C4-2B (cell line): ENCODE measurements at regions not wholly inside any gene's neighbourhood (a gene's known extent, or its start where the extent isn't known, plus 50 kb on each side); places are given as distances from the start of the nearest gene placed in this dataset.

Experiments
- ZFX ChIP-seq: fragments of 450-650 bp; IDR thresholded peaks from 2 replicates; pipeline ENCODE4 v1.6.1; 2017
- TF ChIP-seq, protein P1 (sequence below): fragments of 450-650 bp; conservative IDR thresholded peaks from 2 replicates; pipeline ENCODE4 v1.5.1; 2017; ENCODE audit warnings: mild to moderate bottlenecking

- TF ChIP-seq, protein P1, sequence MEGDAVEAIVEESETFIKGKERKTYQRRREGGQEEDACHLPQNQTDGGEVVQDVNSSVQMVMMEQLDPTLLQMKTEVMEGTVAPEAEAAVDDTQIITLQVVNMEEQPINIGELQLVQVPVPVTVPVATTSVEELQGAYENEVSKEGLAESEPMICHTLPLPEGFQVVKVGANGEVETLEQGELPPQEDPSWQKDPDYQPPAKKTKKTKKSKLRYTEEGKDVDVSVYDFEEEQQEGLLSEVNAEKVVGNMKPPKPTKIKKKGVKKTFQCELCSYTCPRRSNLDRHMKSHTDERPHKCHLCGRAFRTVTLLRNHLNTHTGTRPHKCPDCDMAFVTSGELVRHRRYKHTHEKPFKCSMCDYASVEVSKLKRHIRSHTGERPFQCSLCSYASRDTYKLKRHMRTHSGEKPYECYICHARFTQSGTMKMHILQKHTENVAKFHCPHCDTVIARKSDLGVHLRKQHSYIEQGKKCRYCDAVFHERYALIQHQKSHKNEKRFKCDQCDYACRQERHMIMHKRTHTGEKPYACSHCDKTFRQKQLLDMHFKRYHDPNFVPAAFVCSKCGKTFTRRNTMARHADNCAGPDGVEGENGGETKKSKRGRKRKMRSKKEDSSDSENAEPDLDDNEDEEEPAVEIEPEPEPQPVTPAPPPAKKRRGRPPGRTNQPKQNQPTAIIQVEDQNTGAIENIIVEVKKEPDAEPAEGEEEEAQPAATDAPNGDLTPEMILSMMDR = no peak
- TF ChIP-seq ZFX = no peak
Observed at GRCh38 chr2:83160571-83160970, 1298.5 kb downstream of the SUCLG1 start.
